Retinal pigment epithelial cell (primary cell): ENCODE measurements at regions not wholly inside any gene's neighbourhood (a gene's known extent, or its start where the extent isn't known, plus 50 kb on each side); places are given as distances from the start of the nearest gene placed in this dataset.

Experiments
- DNase-seq: peaks from one replicate; pipeline ENCODE4 v3.0.0-alpha.2; 2010; ENCODE audit warnings: low read depth
- H3K4me3 ChIP-seq: 2 replicates; pipeline ENCODE4 v1.5.1; 2011; ENCODE audit warnings: mild to moderate bottlenecking, low read length, control low read depth, moderate library complexity
- CTCF ChIP-seq: conservative IDR thresholded peaks from 2 replicates; pipeline ENCODE4 v1.5.1; 2011; ENCODE audit warnings: low read depth, low read length, control low read depth, inconsistent platforms

GRCh38 chr22:22071455-22071854 is 88.9 kb upstream of the TOP3B start:
- TF ChIP-seq CTCF: no peak
- H3K4me3 ChIP-seq: no peak overlapping the region
- DNase-seq: no peak

- DNase-seq: no peak
- H3K4me3 ChIP-seq: no peak overlapping the region
- TF ChIP-seq CTCF: no peak
Observed at GRCh38 chr22:22070371-22070824, 87.8 kb upstream of the TOP3B start.

DNA sequence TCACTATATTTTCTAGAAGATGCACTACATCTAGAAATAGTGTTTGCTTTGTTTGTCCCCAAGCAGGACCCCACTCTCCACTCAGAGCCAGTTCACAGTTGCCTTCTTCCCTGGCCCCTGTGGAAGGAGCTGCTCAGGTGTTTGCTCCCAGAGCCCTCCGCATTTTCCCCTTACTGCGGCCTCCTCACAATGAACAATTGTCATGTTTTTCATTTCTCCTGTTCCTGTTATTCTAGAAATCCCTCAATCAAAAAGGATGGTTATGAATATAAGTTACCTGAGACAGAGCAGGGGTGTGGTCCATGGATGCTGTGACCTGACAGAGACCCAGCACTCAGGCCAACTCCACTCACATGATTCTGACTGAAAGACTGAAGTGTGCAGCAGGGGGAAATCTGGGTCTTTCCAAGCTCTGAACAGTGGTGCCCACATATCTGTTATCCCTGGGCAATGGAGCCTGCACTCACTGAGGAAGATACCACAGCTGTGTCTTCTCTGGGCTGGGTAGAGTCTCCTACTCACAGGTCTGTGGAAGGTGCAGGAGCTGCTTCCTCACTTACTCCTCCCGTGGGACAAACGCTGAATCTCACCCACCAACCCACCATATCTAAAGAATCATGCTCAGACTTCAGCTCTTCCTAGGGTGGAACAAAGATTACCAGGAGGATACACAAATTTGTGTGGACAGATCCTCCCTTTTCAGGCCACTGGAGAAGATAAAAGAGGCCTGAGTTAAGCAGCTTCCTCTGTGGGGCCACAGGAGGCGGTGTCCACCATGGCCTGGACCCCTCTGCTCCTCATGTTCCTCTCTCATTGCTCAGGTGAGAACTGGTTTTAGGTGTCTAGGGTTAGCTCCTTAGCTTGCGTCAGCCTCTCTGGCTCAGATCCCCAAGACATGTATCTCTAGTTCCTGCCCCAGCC is 87.1 kb upstream of the TOP3B start:
- no peak overlapping the region for H3K4me3 ChIP-seq
- DNase-seq: no peak
- no peak for TF ChIP-seq CTCF

- no peak overlapping the region for H3K4me3 ChIP-seq
- TF ChIP-seq CTCF: no peak
- no peak for DNase-seq
Observed at GRCh38 chr22:22068657-22069056, 86.1 kb upstream of the TOP3B start.

GRCh38 chr22:22068025-22068424 is 85.4 kb upstream of the TOP3B start:
- TF ChIP-seq CTCF: no peak
- DNase-seq: no peak

GRCh38 chr22:22067192-22067591 is 84.6 kb upstream of the TOP3B start:
- DNase-seq: no peak
- no peak for TF ChIP-seq CTCF
- H3K4me3 ChIP-seq: no peak overlapping the region

More at GRCh38 chr22:22068025-22068424, 85.4 kb upstream of the TOP3B start:
- no peak overlapping the region for H3K4me3 ChIP-seq

GRCh38 chr22:22064580-22064979 is 82.0 kb upstream of the TOP3B start:
- TF ChIP-seq CTCF: no peak
- no peak for DNase-seq
- H3K4me3 ChIP-seq: no peak overlapping the region
